RWPE2 (cell line): ENCODE measurements at regions not wholly inside any gene's neighbourhood (a gene's known extent, or its start where the extent isn't known, plus 50 kb on each side); places are given as distances from the start of the nearest gene placed in this dataset.

Source experiments
- ATAC-seq: fragments of 200-7000 bp; cut with Tn5 transposase; 3 replicates; pipeline ENCODE4 v1.9.1; 2021; ENCODE audit warnings: low read depth
- DNase-seq: peaks from one replicate; pipeline ENCODE4 v3.0.0-alpha.2; 2020; ENCODE audit warnings: low spot score
- H3K27ac ChIP-seq: fragments of 450-650 bp; 2 replicates; pipeline ENCODE4 v1.5.1; 2017; ENCODE audit warnings: mild to moderate bottlenecking; ENCODE audit not compliant: poor library complexity, severe bottlenecking
- H3K27me3 ChIP-seq: fragments of 250-450 bp; sonication (Bioruptor Pico); 2 replicates; pipeline ENCODE4 v1.5.1; 2021; ENCODE audit warnings: mild to moderate bottlenecking, moderate library complexity; ENCODE audit not compliant: insufficient read depth, poor library complexity, severe bottlenecking
- H3K36me3 ChIP-seq: fragments of 250-450 bp; sonication (Bioruptor Pico); 2 replicates; pipeline ENCODE4 v1.5.1; 2020; ENCODE audit warnings: low read depth, mild to moderate bottlenecking, moderate library complexity
- H3K4me1 ChIP-seq: fragments of 250-450 bp; sonication (Bioruptor Pico); 2 replicates; pipeline ENCODE4 v1.5.1; 2021; ENCODE audit warnings: mild to moderate bottlenecking, moderate library complexity; ENCODE audit not compliant: insufficient read depth, poor library complexity, severe bottlenecking
- H3K4me3 ChIP-seq: fragments of 250-450 bp; sonication (Bioruptor Pico); 2 replicates; pipeline ENCODE4 v1.5.1; 2021; ENCODE audit warnings: mild to moderate bottlenecking, moderate library complexity; ENCODE audit not compliant: severe bottlenecking
- H3K9me3 ChIP-seq: fragments of 250-450 bp; sonication (Bioruptor Pico); 2 replicates; pipeline ENCODE4 v1.5.1; 2021; ENCODE audit warnings: mild to moderate bottlenecking, moderate library complexity; ENCODE audit not compliant: severe bottlenecking
- TF ChIP-seq, protein P1 (sequence below): fragments of 450-650 bp; IDR thresholded peaks from one replicate; pipeline ENCODE4 v1.5.1; 2017; ENCODE audit warnings: mild to moderate bottlenecking, moderate library complexity; ENCODE audit not compliant: poor library complexity, severe bottlenecking

DNA sequence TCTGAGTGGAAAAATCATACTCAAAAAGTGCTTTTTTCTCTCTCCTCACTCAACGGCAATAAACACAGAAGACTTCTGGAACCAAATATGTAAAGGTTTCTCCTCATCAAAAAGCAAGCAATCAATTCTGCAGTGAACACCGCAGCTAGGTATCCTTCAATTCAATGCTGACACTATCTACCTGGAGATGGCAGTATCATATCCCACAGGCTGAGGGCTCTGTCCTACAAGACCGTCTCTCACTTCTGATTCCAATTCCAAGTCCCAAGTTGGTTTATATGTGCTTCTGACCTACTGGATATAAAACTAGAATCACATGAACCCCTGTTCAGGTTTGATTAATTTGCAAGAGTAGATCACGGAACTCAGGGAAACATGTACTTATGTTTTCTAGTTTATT lies 59.7 kb upstream of the LUZP2 start:
- no peak for ATAC-seq
- TF ChIP-seq, protein P1, sequence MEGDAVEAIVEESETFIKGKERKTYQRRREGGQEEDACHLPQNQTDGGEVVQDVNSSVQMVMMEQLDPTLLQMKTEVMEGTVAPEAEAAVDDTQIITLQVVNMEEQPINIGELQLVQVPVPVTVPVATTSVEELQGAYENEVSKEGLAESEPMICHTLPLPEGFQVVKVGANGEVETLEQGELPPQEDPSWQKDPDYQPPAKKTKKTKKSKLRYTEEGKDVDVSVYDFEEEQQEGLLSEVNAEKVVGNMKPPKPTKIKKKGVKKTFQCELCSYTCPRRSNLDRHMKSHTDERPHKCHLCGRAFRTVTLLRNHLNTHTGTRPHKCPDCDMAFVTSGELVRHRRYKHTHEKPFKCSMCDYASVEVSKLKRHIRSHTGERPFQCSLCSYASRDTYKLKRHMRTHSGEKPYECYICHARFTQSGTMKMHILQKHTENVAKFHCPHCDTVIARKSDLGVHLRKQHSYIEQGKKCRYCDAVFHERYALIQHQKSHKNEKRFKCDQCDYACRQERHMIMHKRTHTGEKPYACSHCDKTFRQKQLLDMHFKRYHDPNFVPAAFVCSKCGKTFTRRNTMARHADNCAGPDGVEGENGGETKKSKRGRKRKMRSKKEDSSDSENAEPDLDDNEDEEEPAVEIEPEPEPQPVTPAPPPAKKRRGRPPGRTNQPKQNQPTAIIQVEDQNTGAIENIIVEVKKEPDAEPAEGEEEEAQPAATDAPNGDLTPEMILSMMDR, result no peak
- no peaks in the 10 kb centered on the region for H3K27me3 ChIP-seq
- H3K9me3 ChIP-seq, result no peaks in the 10 kb centered on the region
- no peak overlapping the region for H3K4me3 ChIP-seq
- no peak overlapping the region for H3K27ac ChIP-seq
- H3K4me1 ChIP-seq, result no peaks in the 10 kb centered on the region
- H3K36me3 ChIP-seq, result no peaks in the 10 kb centered on the region
- DNase-seq, result no peak
